ENCODE measurements at regions not wholly inside any gene's neighbourhood (a gene's known extent, or its start where the extent isn't known, plus 50 kb on each side); places are given as distances from the start of the nearest gene placed in this dataset.
A peak's percentile ranks its signal among the peaks of the same experiment; 100 is the strongest.

- TF ChIP-seq CTCF (conservative IDR thresholded peaks at IDR 0.05 in 1 of 2, IDR thresholded peaks at IDR 0.05 in 1 of 2; ENCODE audit: low read depth in 1 of 2, low read length in 2 of 2), result peak; percentile 30 to 43
- TF ChIP-seq EZH2 (IDR thresholded peaks at IDR 0.05; ENCODE audit: low read length, missing control alignments), result no peak
These were observed 83.5 kb upstream of the GNAQ start for GRCh38 chr9:78115073-78115472.
